ENCODE measurements at regions not wholly inside any gene's neighbourhood (a gene's known extent, or its start where the extent isn't known, plus 50 kb on each side); places are given as distances from the start of the nearest gene placed in this dataset.

GRCh38 chr2:118340103-118340502, 251.8 kb downstream of the INSIG2 start:
- Histone ChIP-seq H3K27me3 (peaks cover 0 to 4% (median 0%) of the 10 kb centered on the region in 4 donors), H3K27ac (replicated peaks in 1 of 4) (no peak overlapping the region), H3K36me3 (no peaks in the 10 kb centered on the region), H3K4me3 (no peak overlapping the region), H3K9me3 (peaks cover 0 to 30% (median 13%) of the 10 kb centered on the region in 4 donors), H3K4me1 (no peaks in the 10 kb centered on the region)
- intact Hi-C loops (cut with DNase I) = no loop called here
- WGBS = 61% methylated on average over 5 of the region's 5 CpGs
- no peak for TF ChIP-seq POLR2AphosphoS5 (IDR thresholded peaks at IDR 0.05)
- TF ChIP-seq POLR2A (IDR thresholded peaks at IDR 0.05; ENCODE audit: low read depth) = no peak
- no peak for TF ChIP-seq CTCF (IDR thresholded peaks at IDR 0.05)
- no peak for TF ChIP-seq EP300 (IDR thresholded peaks at IDR 0.05)
- no peak for DNase-seq (ENCODE audit: extremely low spot score)

- WGBS = 92% methylated on average over 1 of the region's 1 CpG
- TF ChIP-seq CTCF (IDR thresholded peaks at IDR 0.05) = no peak
- TF ChIP-seq POLR2A (IDR thresholded peaks at IDR 0.05; ENCODE audit: low read depth) = no peak
- TF ChIP-seq EP300 (IDR thresholded peaks at IDR 0.05) = no peak
- TF ChIP-seq POLR2AphosphoS5 (IDR thresholded peaks at IDR 0.05) = no peak
- peaks cover 0 to 4% (median 0%) of the 10 kb centered on the region in 4 donors for H3K27me3 ChIP-seq
- peaks cover 0 to 30% (median 13%) of the 10 kb centered on the region in 4 donors for H3K9me3 ChIP-seq
- no peak overlapping the region for H3K27ac ChIP-seq (replicated peaks in 1 of 4)
- intact Hi-C loops (cut with DNase I) = no loop called here
- H3K36me3 ChIP-seq = no peaks in the 10 kb centered on the region
- no peaks in the 10 kb centered on the region for H3K4me1 ChIP-seq
- DNase-seq (ENCODE audit: extremely low spot score) = no peak
- no peak overlapping the region for H3K4me3 ChIP-seq
These were observed 251.1 kb downstream of the INSIG2 start for GRCh38 chr2:118339386-118339785.

GRCh38 chr2:118333664-118334063, 245.4 kb downstream of the INSIG2 start:
- Histone ChIP-seq H3K9me3 (peaks cover 0 to 9% (median 0%) of the 10 kb centered on the region in 4 donors), H3K4me3 (no peak overlapping the region), H3K36me3 (no peaks in the 10 kb centered on the region), H3K27ac (replicated peaks in 1 of 4) (no peak overlapping the region), H3K4me1 (no peaks in the 10 kb centered on the region), H3K27me3 (no peaks in the 10 kb centered on the region)
- intact Hi-C loops (cut with DNase I) = no loop called here
- TF ChIP-seq POLR2A (IDR thresholded peaks at IDR 0.05; ENCODE audit: low read depth) (no peak), CTCF (IDR thresholded peaks at IDR 0.05) (no peak)
- DNase-seq (ENCODE audit: extremely low spot score) = no peak

- no peak overlapping the region for H3K4me3 ChIP-seq
- DNase-seq (ENCODE audit: extremely low spot score) = peak; percentile 53
- WGBS = 52% methylated on average over 6 of the region's 6 CpGs
- no peak overlapping the region for H3K27ac ChIP-seq (replicated peaks in 1 of 4)
- no peak for TF ChIP-seq POLR2A (IDR thresholded peaks at IDR 0.05; ENCODE audit: low read depth)
- TF ChIP-seq CTCF (IDR thresholded peaks at IDR 0.05) = no peak
- no peak for TF ChIP-seq EP300 (IDR thresholded peaks at IDR 0.05)
- no peak for TF ChIP-seq POLR2AphosphoS5 (IDR thresholded peaks at IDR 0.05)
- intact Hi-C loops (cut with DNase I) = no loop called here
- no peaks in the 10 kb centered on the region for H3K9me3 ChIP-seq
- H3K27me3 ChIP-seq = peaks cover 0 to 31% (median 0%) of the 10 kb centered on the region in 4 donors
- H3K36me3 ChIP-seq = no peaks in the 10 kb centered on the region
- no peaks in the 10 kb centered on the region for H3K4me1 ChIP-seq
These were observed 237.2 kb downstream of the INSIG2 start for GRCh38 chr2:118325321-118325955.

- H3K36me3 ChIP-seq = no peaks in the 10 kb centered on the region
- no peak overlapping the region for H3K4me3 ChIP-seq
- intact Hi-C loops (cut with DNase I) = no loop called here
- peaks cover 0 to 32% (median 0%) of the 10 kb centered on the region in 4 donors for H3K27me3 ChIP-seq
- no peaks in the 10 kb centered on the region for H3K9me3 ChIP-seq
- H3K4me1 ChIP-seq = no peaks in the 10 kb centered on the region
- DNase-seq (ENCODE audit: extremely low spot score) = no peak
- no peak for TF ChIP-seq POLR2A (IDR thresholded peaks at IDR 0.05; ENCODE audit: low read depth)
- TF ChIP-seq POLR2AphosphoS5 (IDR thresholded peaks at IDR 0.05) = no peak
- TF ChIP-seq CTCF (IDR thresholded peaks at IDR 0.05) = no peak
- TF ChIP-seq EP300 (IDR thresholded peaks at IDR 0.05) = no peak
- WGBS = 92% methylated on average over 2 of the region's 2 CpGs
- H3K27ac ChIP-seq (replicated peaks in 1 of 4) = no peak overlapping the region
These were observed 234.1 kb downstream of the INSIG2 start for GRCh38 chr2:118322406-118322805.

Data from esophagus muscularis mucosa (tissue), 4 donors.